WTC11 (cell line): ENCODE measurements at regions not wholly inside any gene's neighbourhood (a gene's known extent, or its start where the extent isn't known, plus 50 kb on each side); places are given as distances from the start of the nearest gene placed in this dataset.

Source experiments
- ATAC-seq: fragments of 200-7000 bp; cut with Tn5 transposase; 2 replicates; pipeline ENCODE4 v1.10.0; 2021; ENCODE audit warnings: mild to moderate bottlenecking, moderate library complexity
- CTCF ChIA-PET: fragments of 300-600 bp; sonication (Branson Sonifier 250); formaldehyde crosslinking; loops from one replicate; lab custom pipeline; 2021; ENCODE audit warnings: antibody characterized with exemption; lab: Charles Lee
- POLR2A ChIA-PET: fragments of 350-600 bp; sonication (Branson Sonifier 250); formaldehyde crosslinking; loops from one replicate; lab custom pipeline; 2021; ENCODE audit warnings: antibody characterized with exemption; lab: Charles Lee
- DNase-seq: peaks from one replicate; pipeline ENCODE4 v3.0.0; 2021; ENCODE audit warnings: low spot score
- H3K27ac Mint-ChIP-seq: 2 replicates; pipeline ENCODE4 v1.8.0; 2021; ENCODE audit warnings: mixed read lengths
- H3K27me3 Mint-ChIP-seq: 2 replicates; pipeline ENCODE4 v1.8.0; 2021; ENCODE audit warnings: low read depth, mild to moderate bottlenecking, moderate library complexity, mixed read lengths
- H3K36me3 Mint-ChIP-seq: 2 replicates; pipeline ENCODE4 v1.8.0; 2021; ENCODE audit warnings: mixed read lengths
- H3K4me1 Mint-ChIP-seq: 2 replicates; pipeline ENCODE4 v1.8.0; 2022; ENCODE audit warnings: mixed read lengths
- H3K4me3 Mint-ChIP-seq: 2 replicates; pipeline ENCODE4 v1.8.0; 2021; ENCODE audit warnings: mild to moderate bottlenecking, moderate library complexity, mixed read lengths
- H3K9me3 Mint-ChIP-seq: 2 replicates; pipeline ENCODE4 v1.8.0; 2021; ENCODE audit warnings: mixed read lengths
- AFF4 ChIP-seq: sonication (generic); formaldehyde crosslinking; IDR thresholded peaks from 2 replicates; pipeline ENCODE4 v1.8.1; 2023; ENCODE audit warnings: mild to moderate bottlenecking, missing genetic modification reagents, borderline replicate concordance
- AR ChIP-seq: fragments of 250-450 bp; sonication (Bioruptor Pico); IDR thresholded peaks from 2 replicates; pipeline ENCODE4 v1.9.0; 2021; ENCODE audit warnings: mild to moderate bottlenecking
- ATF3 ChIP-seq: sonication (generic); formaldehyde crosslinking; conservative IDR thresholded peaks from 2 replicates; pipeline ENCODE4 v1.8.1; 2022; ENCODE audit warnings: mild to moderate bottlenecking, missing genetic modification reagents
- CDX4 ChIP-seq: fragments of 250-450 bp; sonication (Bioruptor Pico); IDR thresholded peaks from 2 replicates; pipeline ENCODE4 v1.9.0; 2021; ENCODE audit warnings: moderate library complexity, mild to moderate bottlenecking, inconsistent platforms, borderline replicate concordance
- CREB1 ChIP-seq: sonication (generic); formaldehyde crosslinking; IDR thresholded peaks from 2 replicates; pipeline ENCODE4 v1.8.0; 2023; ENCODE audit warnings: mild to moderate bottlenecking, missing genetic modification reagents
- CREM ChIP-seq: sonication (generic); formaldehyde crosslinking; IDR thresholded peaks from 2 replicates; pipeline ENCODE4 v1.8.1; 2022; ENCODE audit warnings: mild to moderate bottlenecking, missing genetic modification reagents, moderate library complexity
- EMX1 ChIP-seq: fragments of 250-450 bp; sonication (Bioruptor Pico); IDR thresholded peaks from 2 replicates; pipeline ENCODE4 v1.8.0; 2021; ENCODE audit warnings: mild to moderate bottlenecking
- ERG ChIP-seq: fragments of 250-450 bp; sonication (Bioruptor Pico); IDR thresholded peaks from 2 replicates; pipeline ENCODE4 v1.8.0; 2021; ENCODE audit warnings: mild to moderate bottlenecking
- ETV6 ChIP-seq: sonication (generic); formaldehyde crosslinking; IDR thresholded peaks from 2 replicates; pipeline ENCODE4 v1.8.1; 2022; ENCODE audit warnings: mild to moderate bottlenecking, missing genetic modification reagents
- FOXP1 ChIP-seq: sonication (generic); formaldehyde crosslinking; IDR thresholded peaks from 2 replicates; pipeline ENCODE4 v1.8.0; 2022; ENCODE audit warnings: missing genetic modification reagents, mild to moderate bottlenecking, moderate library complexity, borderline replicate concordance
- GABPB1 ChIP-seq: sonication (generic); formaldehyde crosslinking; IDR thresholded peaks from 2 replicates; pipeline ENCODE4 v1.8.1; 2023; ENCODE audit warnings: mild to moderate bottlenecking, missing genetic modification reagents
- GTF2I ChIP-seq: fragments of 250-450 bp; sonication (Bioruptor Pico); conservative IDR thresholded peaks from 2 replicates; pipeline ENCODE4 v1.4.0; 2021; ENCODE audit warnings: mild to moderate bottlenecking
- IRF1 ChIP-seq: sonication (generic); formaldehyde crosslinking; IDR thresholded peaks from 2 replicates; pipeline ENCODE4 v1.8.0; 2023; ENCODE audit warnings: missing genetic modification reagents
- MLX ChIP-seq: sonication (generic); formaldehyde crosslinking; IDR thresholded peaks from 2 replicates; pipeline ENCODE4 v1.8.1; 2023; ENCODE audit warnings: mild to moderate bottlenecking, missing genetic modification reagents, moderate library complexity
- NFYB ChIP-seq: sonication (generic); formaldehyde crosslinking; conservative IDR thresholded peaks from 2 replicates; pipeline ENCODE4 v1.8.0; 2022; ENCODE audit warnings: low read depth, missing genetic modification reagents
- OVOL2 ChIP-seq: fragments of 250-450 bp; sonication (Bioruptor Pico); IDR thresholded peaks from 2 replicates; pipeline ENCODE4 v1.9.0; 2021; ENCODE audit warnings: mild to moderate bottlenecking, borderline replicate concordance
- PREB ChIP-seq: sonication (generic); formaldehyde crosslinking; IDR thresholded peaks from 2 replicates; pipeline ENCODE4 v1.8.1; 2022; ENCODE audit warnings: mild to moderate bottlenecking, missing genetic modification reagents, moderate library complexity, borderline replicate concordance
- SMAD3 ChIP-seq: sonication (generic); formaldehyde crosslinking; IDR thresholded peaks from 2 replicates; pipeline ENCODE4 v1.8.0; 2022; ENCODE audit warnings: missing genetic modification reagents, mild to moderate bottlenecking, borderline replicate concordance
- TEAD1 ChIP-seq: sonication (generic); formaldehyde crosslinking; IDR thresholded peaks from 2 replicates; pipeline ENCODE4 v1.8.0; 2022; ENCODE audit warnings: mild to moderate bottlenecking, missing genetic modification reagents
- TP53 ChIP-seq: sonication (generic); formaldehyde crosslinking; IDR thresholded peaks from 2 replicates; pipeline ENCODE4 v1.8.1; 2023; ENCODE audit warnings: mild to moderate bottlenecking, missing genetic modification reagents
- USF1 ChIP-seq: sonication (generic); formaldehyde crosslinking; IDR thresholded peaks from 2 replicates; pipeline ENCODE4 v1.8.0; 2022; ENCODE audit warnings: mild to moderate bottlenecking, missing genetic modification reagents
- ZNF232 ChIP-seq: sonication (generic); formaldehyde crosslinking; IDR thresholded peaks from 2 replicates; pipeline ENCODE4 v1.8.0; 2022; ENCODE audit warnings: mild to moderate bottlenecking, missing genetic modification reagents
- ZNF263 ChIP-seq: sonication (generic); formaldehyde crosslinking; IDR thresholded peaks from 2 replicates; pipeline ENCODE4 v1.8.1; 2022; ENCODE audit warnings: low read depth, mild to moderate bottlenecking, moderate library complexity, missing genetic modification reagents
- ZNF671 ChIP-seq: fragments of 250-450 bp; sonication (Bioruptor Pico); IDR thresholded peaks from 2 replicates; pipeline ENCODE4 v1.8.0; 2021; ENCODE audit warnings: mild to moderate bottlenecking

GRCh38 chr5:144710637-144711036 is 540.0 kb downstream of the KCTD16 start:
- Mint-ChIP-seq H3K4me1 (0 out of 2 replicates have a peak, but pooled peaks cover 7% of the 10 kb centered on the region), H3K4me3 (no peak overlapping the region), H3K9me3 (peaks cover 11% of the 10 kb centered on the region), H3K36me3 (peaks cover 10% of the 10 kb centered on the region), H3K27ac (no peak overlapping the region), H3K27me3 (no peaks in the 10 kb centered on the region; the same call in 1 of the 2 replicates)
- no peak for DNase-seq
- ChIA-PET CTCF (no interaction called here), POLR2A (no interaction called here)
- no peak for ATAC-seq
- TF ChIP-seq ZNF263: no peak
- no peak for TF ChIP-seq ZNF671
- no peak for TF ChIP-seq FOXP1 (CRISPR knock-in tag)
- TF ChIP-seq CREM (CRISPR knock-in tag): no peak
- TF ChIP-seq USF1 (CRISPR knock-in tag): no peak
- no peak for TF ChIP-seq ATF3 (CRISPR knock-in tag)
- no peak for TF ChIP-seq NFYB (CRISPR knock-in tag)
- no peak for TF ChIP-seq PREB (CRISPR knock-in tag)
- TF ChIP-seq GTF2I (CRISPR knock-in tag): no peak
- no peak for TF ChIP-seq ERG
- TF ChIP-seq CREB1: no peak
- no peak for TF ChIP-seq AR (CRISPR knock-in tag)
- TF ChIP-seq SMAD3 (CRISPR knock-in tag): no peak
- no peak for TF ChIP-seq MLX (CRISPR knock-in tag)

GRCh38 chr5:144703776-144704175 is 533.1 kb downstream of the KCTD16 start:
- Mint-ChIP-seq H3K27ac (no peak overlapping the region), H3K27me3 (peaks cover 8% of the 10 kb centered on the region), H3K4me3 (no peak overlapping the region), H3K4me1 (peaks cover 8% of the 10 kb centered on the region), H3K9me3 (peaks cover under 1% of the 10 kb centered on the region), H3K36me3 (0 out of 2 replicates have a peak, but pooled peaks cover under 1% of the 10 kb centered on the region)
- ChIA-PET POLR2A (no interaction called here), CTCF (no interaction called here)
- no peak for DNase-seq
- ATAC-seq: no peak
- TF ChIP-seq OVOL2 (CRISPR knock-in tag): no peak
- TF ChIP-seq AFF4 (CRISPR knock-in tag): no peak
- no peak for TF ChIP-seq GABPB1 (CRISPR knock-in tag)
- no peak for TF ChIP-seq IRF1
- no peak for TF ChIP-seq CDX4 (CRISPR knock-in tag)
- no peak for TF ChIP-seq ETV6
- no peak for TF ChIP-seq EMX1 (CRISPR knock-in tag)
- no peak for TF ChIP-seq TP53 (CRISPR knock-in tag)
- TF ChIP-seq SMAD3 (CRISPR knock-in tag): no peak
- no peak for TF ChIP-seq ZNF232
- no peak for TF ChIP-seq TEAD1 (CRISPR knock-in tag)
- TF ChIP-seq ATF3 (CRISPR knock-in tag): no peak
